ENCODE measurements at regions not wholly inside any gene's neighbourhood (a gene's known extent, or its start where the extent isn't known, plus 50 kb on each side); places are given as distances from the start of the nearest gene placed in this dataset.

DNA sequence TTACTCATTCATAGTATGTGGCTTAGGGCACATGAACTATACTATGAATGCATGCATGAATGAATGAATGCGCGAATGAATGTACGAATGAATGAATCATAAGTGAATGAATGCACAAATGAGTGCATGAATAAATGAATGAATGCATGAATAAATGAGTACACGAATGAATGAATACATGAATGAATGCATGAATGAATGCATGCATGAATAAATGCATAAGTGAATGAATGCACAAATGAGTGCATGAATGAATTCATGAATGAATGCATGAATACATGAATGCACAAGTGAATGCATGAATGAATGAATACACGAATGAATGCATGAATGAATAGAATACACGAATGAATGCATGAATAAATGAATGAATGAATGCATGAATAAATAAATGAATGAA is 52.5 kb upstream of the FCN1 start:
- WGBS, 2 donors: 71 to 78% methylated on average over 6 of the region's 6 CpGs
- intact Hi-C loops (cut with DNase I; ENCODE audit: low total_unique reads): no loop called here
- H3K36me3 ChIP-seq (ENCODE audit: low read depth, missing control alignments): no peaks in the 10 kb centered on the region
- H3K4me1 ChIP-seq: no peaks in the 10 kb centered on the region
- H3K27ac ChIP-seq: no peak overlapping the region
- H3K9me3 ChIP-seq: no peaks in the 10 kb centered on the region
- TF ChIP-seq, protein P1, sequence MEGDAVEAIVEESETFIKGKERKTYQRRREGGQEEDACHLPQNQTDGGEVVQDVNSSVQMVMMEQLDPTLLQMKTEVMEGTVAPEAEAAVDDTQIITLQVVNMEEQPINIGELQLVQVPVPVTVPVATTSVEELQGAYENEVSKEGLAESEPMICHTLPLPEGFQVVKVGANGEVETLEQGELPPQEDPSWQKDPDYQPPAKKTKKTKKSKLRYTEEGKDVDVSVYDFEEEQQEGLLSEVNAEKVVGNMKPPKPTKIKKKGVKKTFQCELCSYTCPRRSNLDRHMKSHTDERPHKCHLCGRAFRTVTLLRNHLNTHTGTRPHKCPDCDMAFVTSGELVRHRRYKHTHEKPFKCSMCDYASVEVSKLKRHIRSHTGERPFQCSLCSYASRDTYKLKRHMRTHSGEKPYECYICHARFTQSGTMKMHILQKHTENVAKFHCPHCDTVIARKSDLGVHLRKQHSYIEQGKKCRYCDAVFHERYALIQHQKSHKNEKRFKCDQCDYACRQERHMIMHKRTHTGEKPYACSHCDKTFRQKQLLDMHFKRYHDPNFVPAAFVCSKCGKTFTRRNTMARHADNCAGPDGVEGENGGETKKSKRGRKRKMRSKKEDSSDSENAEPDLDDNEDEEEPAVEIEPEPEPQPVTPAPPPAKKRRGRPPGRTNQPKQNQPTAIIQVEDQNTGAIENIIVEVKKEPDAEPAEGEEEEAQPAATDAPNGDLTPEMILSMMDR (IDR thresholded peaks at IDR 0.05): no peak
- no peak for DNase-seq
- H3K27me3 ChIP-seq: no peaks in the 10 kb centered on the region
- no peak overlapping the region for H3K4me3 ChIP-seq

DNA sequence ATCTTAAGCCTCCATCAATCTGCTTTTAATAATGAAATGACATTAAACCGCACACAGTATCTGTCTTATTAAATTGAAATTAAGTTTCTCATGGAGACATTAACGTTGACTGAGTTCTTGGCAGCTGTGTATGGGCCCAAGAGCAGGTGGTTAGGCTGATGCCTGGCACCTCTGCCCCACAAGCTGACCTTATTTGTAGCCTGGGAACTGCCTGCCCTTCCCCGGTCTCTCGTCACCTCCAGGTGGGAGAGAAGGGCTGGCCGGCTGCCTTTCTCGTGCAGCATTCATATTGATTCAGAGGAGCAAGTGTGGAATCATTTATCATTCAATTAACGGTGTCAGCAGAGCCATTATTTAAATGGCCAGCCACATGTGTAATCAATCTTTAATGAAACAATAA is 53.0 kb upstream of the FCN1 start:
- no peak for DNase-seq
- intact Hi-C loops (cut with DNase I; ENCODE audit: low total_unique reads): no loop called here
- WGBS, 2 donors: 72 to 77% methylated on average over 7 of the region's 7 CpGs

DNA sequence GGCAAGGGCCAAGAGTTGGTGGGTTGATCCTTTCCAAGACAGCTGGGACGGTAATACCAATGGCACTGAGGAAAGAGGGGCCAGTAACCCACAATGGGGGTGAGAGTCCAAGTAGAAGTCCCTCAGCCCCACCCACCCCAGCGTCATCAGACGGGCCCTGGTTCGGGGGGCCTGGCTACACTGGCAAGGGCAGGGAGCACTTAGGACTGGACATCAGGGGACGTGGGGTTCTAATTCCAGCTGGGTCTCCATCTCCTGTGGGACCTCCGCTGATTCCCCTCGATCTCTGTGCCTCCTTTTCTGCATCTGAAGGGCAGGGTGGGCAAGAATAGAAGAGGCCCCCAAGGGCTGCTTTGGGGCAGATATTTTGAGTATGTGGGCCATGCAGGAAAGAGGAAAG is 53.5 kb upstream of the FCN1 start:
- no peak overlapping the region for H3K4me3 ChIP-seq
- no peak for TF ChIP-seq POLR2A (IDR thresholded peaks at IDR 0.05)
- TF ChIP-seq, protein P1 (IDR thresholded peaks at IDR 0.05): no peak
- no peaks in the 10 kb centered on the region for H3K36me3 ChIP-seq (ENCODE audit: low read depth, missing control alignments)
- H3K27ac ChIP-seq: no peak overlapping the region
- no peaks in the 10 kb centered on the region for H3K4me1 ChIP-seq
- H3K27me3 ChIP-seq: no peaks in the 10 kb centered on the region
- DNase-seq: no peak
- 86 to 91% methylated on average over 7 of the region's 7 CpGs for WGBS, 2 donors
- intact Hi-C loops (cut with DNase I; ENCODE audit: low total_unique reads): no loop called here
- no peaks in the 10 kb centered on the region for H3K9me3 ChIP-seq

More for the DNA sequence above, 53.0 kb upstream of the FCN1 start:
- no peak for TF ChIP-seq POLR2A (IDR thresholded peaks at IDR 0.05)
- TF ChIP-seq, protein P1 (IDR thresholded peaks at IDR 0.05): no peak
- Histone ChIP-seq H3K27ac (no peak overlapping the region), H3K4me3 (no peak overlapping the region), H3K36me3 (ENCODE audit: low read depth, missing control alignments) (no peaks in the 10 kb centered on the region), H3K27me3 (no peaks in the 10 kb centered on the region), H3K9me3 (no peaks in the 10 kb centered on the region), H3K4me1 (no peaks in the 10 kb centered on the region)

DNA sequence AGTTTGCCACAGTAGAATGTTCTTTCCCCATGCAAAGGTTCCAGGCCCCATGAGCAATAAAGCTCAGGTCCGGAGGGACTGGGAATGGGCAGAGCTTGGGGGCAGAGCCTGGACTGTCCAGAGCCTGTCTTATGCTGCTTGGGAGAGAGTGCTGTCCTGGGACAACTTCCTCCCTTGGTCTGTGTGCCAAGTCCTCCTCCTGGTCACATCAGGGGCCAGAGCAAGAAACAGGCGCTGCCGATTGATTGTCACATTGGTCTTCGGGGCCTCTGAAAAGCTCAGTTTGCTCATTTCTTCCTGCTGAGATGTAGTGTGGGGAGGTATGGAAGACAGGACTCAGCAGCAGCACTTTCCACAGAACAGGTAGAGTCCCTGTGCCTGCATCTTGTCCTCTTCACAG is 54.0 kb upstream of the FCN1 start:
- H3K36me3 ChIP-seq (ENCODE audit: low read depth, missing control alignments): no peaks in the 10 kb centered on the region
- 74 to 90% methylated on average over 3 to 4 of the region's 4 CpGs for WGBS, 2 donors
- H3K27ac ChIP-seq: no peak overlapping the region
- TF ChIP-seq POLR2A (IDR thresholded peaks at IDR 0.05): no peak
- TF ChIP-seq, protein P1 (IDR thresholded peaks at IDR 0.05): no peak
- H3K4me1 ChIP-seq: no peaks in the 10 kb centered on the region
- DNase-seq: no peak
- no peak overlapping the region for H3K4me3 ChIP-seq
- no peaks in the 10 kb centered on the region for H3K9me3 ChIP-seq
- intact Hi-C loops (cut with DNase I; ENCODE audit: low total_unique reads): no loop called here
- H3K27me3 ChIP-seq: no peaks in the 10 kb centered on the region

DNA sequence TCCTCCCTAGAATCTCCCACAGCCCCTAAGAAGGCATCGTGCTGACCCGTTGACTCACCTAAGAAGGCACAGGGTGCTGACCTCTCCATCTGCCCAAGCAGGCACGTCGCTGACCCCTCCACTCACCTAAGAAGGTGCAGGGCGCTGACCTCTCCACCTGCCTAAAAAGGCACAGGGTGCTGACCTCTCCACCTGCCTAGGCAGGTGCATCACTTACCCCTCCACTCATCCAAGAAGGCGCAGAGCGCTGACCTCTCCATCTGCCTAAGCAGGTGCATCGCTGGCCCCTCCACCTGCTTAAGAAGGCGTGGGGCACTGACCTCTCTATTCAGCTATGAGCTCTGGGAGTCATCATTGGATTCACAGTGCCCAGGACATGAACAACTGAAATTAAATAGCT is 54.4 kb upstream of the FCN1 start:
- 82 to 90% methylated on average over 7 to 9 of the region's 9 CpGs for WGBS, 2 donors
- intact Hi-C loops (cut with DNase I; ENCODE audit: low total_unique reads): no loop called here
- Histone ChIP-seq H3K27ac (no peak overlapping the region), H3K4me3 (no peak overlapping the region), H3K36me3 (ENCODE audit: low read depth, missing control alignments) (no peaks in the 10 kb centered on the region), H3K9me3 (no peaks in the 10 kb centered on the region), H3K4me1 (no peaks in the 10 kb centered on the region), H3K27me3 (no peaks in the 10 kb centered on the region)
- TF ChIP-seq, protein P1 (IDR thresholded peaks at IDR 0.05): no peak
- no peak for TF ChIP-seq POLR2A (IDR thresholded peaks at IDR 0.05)
- no peak for DNase-seq

All from testis (tissue), 2 donors.